Glutamatergic neuron (in vitro differentiated cells): ENCODE measurements at regions not wholly inside any gene's neighbourhood (a gene's known extent, or its start where the extent isn't known, plus 50 kb on each side); places are given as distances from the start of the nearest gene placed in this dataset.

Experiments used
- DNase-seq: peaks from one replicate; pipeline ENCODE4 v3.0.0; 2022
- H3K27ac Mint-ChIP-seq: one replicate; pipeline ENCODE4 v1.8.0; 2020; ENCODE audit warnings: mild to moderate bottlenecking, mixed read lengths, inconsistent platforms; ENCODE audit not compliant: unreplicated experiment
- H3K27me3 Mint-ChIP-seq: one replicate; pipeline ENCODE4 v1.8.0; 2020; ENCODE audit warnings: mild to moderate bottlenecking, moderate library complexity, mixed read lengths, inconsistent platforms; ENCODE audit not compliant: unreplicated experiment
- H3K36me3 Mint-ChIP-seq: one replicate; pipeline ENCODE4 v1.8.0; 2020; ENCODE audit warnings: mild to moderate bottlenecking, mixed read lengths, inconsistent platforms; ENCODE audit not compliant: unreplicated experiment
- H3K4me1 Mint-ChIP-seq: one replicate; pipeline ENCODE4 v1.8.0; 2020; ENCODE audit warnings: mild to moderate bottlenecking, low read depth, mixed read lengths, inconsistent platforms; ENCODE audit not compliant: unreplicated experiment
- H3K4me3 Mint-ChIP-seq: one replicate; pipeline ENCODE4 v1.8.0; 2020; ENCODE audit warnings: mild to moderate bottlenecking, mixed read lengths, inconsistent platforms; ENCODE audit not compliant: unreplicated experiment
- H3K9me3 Mint-ChIP-seq: one replicate; pipeline ENCODE4 v1.8.0; 2020; ENCODE audit warnings: mild to moderate bottlenecking, moderate library complexity, mixed read lengths, inconsistent platforms; ENCODE audit not compliant: unreplicated experiment
- CTCF ChIP-seq: fragments of 200-600 bp; sonication (generic); IDR thresholded peaks from one replicate; pipeline ENCODE4 v1.5.0; 2021; ENCODE audit not compliant: partially characterized antibody, unreplicated experiment

GRCh38 chr22:27153386-27153785 lies 496.0 kb downstream of the MIAT start:
- Mint-ChIP-seq H3K36me3 (peaks cover 15% of the 10 kb centered on the region), H3K9me3 (no peaks in the 10 kb centered on the region), H3K27me3 (no peaks in the 10 kb centered on the region), H3K4me3 (no peak overlapping the region), H3K4me1 (no peaks in the 10 kb centered on the region), H3K27ac (no peak overlapping the region)
- no peak for TF ChIP-seq CTCF
- DNase-seq = no peak

GRCh38 chr22:27154717-27155116 lies 497.3 kb downstream of the MIAT start:
- no peaks in the 10 kb centered on the region for H3K9me3 Mint-ChIP-seq
- peaks cover 10% of the 10 kb centered on the region for H3K36me3 Mint-ChIP-seq
- no peaks in the 10 kb centered on the region for H3K27me3 Mint-ChIP-seq
- no peak for TF ChIP-seq CTCF
- H3K4me1 Mint-ChIP-seq = no peaks in the 10 kb centered on the region
- no peak overlapping the region for H3K4me3 Mint-ChIP-seq
- no peak overlapping the region for H3K27ac Mint-ChIP-seq
- DNase-seq = no peak

- no peak overlapping the region for H3K4me3 Mint-ChIP-seq
- peaks cover 6% of the 10 kb centered on the region for H3K4me1 Mint-ChIP-seq
- no peaks in the 10 kb centered on the region for H3K9me3 Mint-ChIP-seq
- H3K27me3 Mint-ChIP-seq = peaks cover 2% of the 10 kb centered on the region
- H3K36me3 Mint-ChIP-seq = peaks cover 9% of the 10 kb centered on the region
- no peak for TF ChIP-seq CTCF
- no peak overlapping the region for H3K27ac Mint-ChIP-seq
- DNase-seq = no peak
Measured at GRCh38 chr22:27156821-27157489, 499.6 kb downstream of the MIAT start.

GRCh38 chr22:27157666-27158370 lies 500.4 kb downstream of the MIAT start:
- H3K36me3 Mint-ChIP-seq = peaks cover under 1% of the 10 kb centered on the region
- H3K27ac Mint-ChIP-seq = no peak overlapping the region
- no peak for DNase-seq
- TF ChIP-seq CTCF = no peak
- H3K4me1 Mint-ChIP-seq = peaks cover 6% of the 10 kb centered on the region
- H3K9me3 Mint-ChIP-seq = no peaks in the 10 kb centered on the region
- H3K27me3 Mint-ChIP-seq = peaks cover 2% of the 10 kb centered on the region
- H3K4me3 Mint-ChIP-seq = no peak overlapping the region

GRCh38 chr22:27159016-27159415 lies 501.6 kb downstream of the MIAT start:
- TF ChIP-seq CTCF = no peak
- no peak overlapping the region for H3K27ac Mint-ChIP-seq
- H3K36me3 Mint-ChIP-seq = no peaks in the 10 kb centered on the region
- H3K4me1 Mint-ChIP-seq = peaks cover 8% of the 10 kb centered on the region
- no peaks in the 10 kb centered on the region for H3K9me3 Mint-ChIP-seq
- H3K4me3 Mint-ChIP-seq = no peak overlapping the region
- DNase-seq = no peak
- peaks cover 6% of the 10 kb centered on the region for H3K27me3 Mint-ChIP-seq
